NT2/D1 (cell line): ENCODE measurements at regions not wholly inside any gene's neighbourhood (a gene's known extent, or its start where the extent isn't known, plus 50 kb on each side); places are given as distances from the start of the nearest gene placed in this dataset.

Experiments
- DNase-seq: peaks from one replicate; pipeline ENCODE4 v3.0.0-alpha.2; 2011; ENCODE audit warnings: low read depth, low spot score
- H3K27me3 ChIP-seq: 2 replicates; pipeline ENCODE4 v1.6.0; 2011; ENCODE audit warnings: mild to moderate bottlenecking; ENCODE audit not compliant: insufficient read length, insufficient read depth
- H3K36me3 ChIP-seq: 2 replicates; pipeline ENCODE4 v1.6.1; 2011; ENCODE audit warnings: mild to moderate bottlenecking, low read length, mixed read lengths; ENCODE audit not compliant: insufficient read depth, insufficient read length
- H3K4me1 ChIP-seq: 2 replicates; pipeline ENCODE4 v1.5.1; 2011; ENCODE audit not compliant: insufficient read depth, insufficient read length
- H3K4me3 ChIP-seq: 2 replicates; pipeline ENCODE4 v1.5.1; 2011; ENCODE audit warnings: low read depth; ENCODE audit not compliant: insufficient read length
- H3K9ac ChIP-seq: 2 replicates; pipeline ENCODE4 v1.6.0; 2011; ENCODE audit warnings: low read depth; ENCODE audit not compliant: insufficient read length
- H3K9me3 ChIP-seq: 2 replicates; pipeline ENCODE4 v1.5.1; 2011; ENCODE audit warnings: mild to moderate bottlenecking, low read length; ENCODE audit not compliant: insufficient read depth
- SUZ12 ChIP-seq: IDR thresholded peaks from 2 replicates; pipeline ENCODE4 v1.6.1; 2011; ENCODE audit not compliant: insufficient read length, insufficient read depth; ENCODE audit errors: extremely low read depth
- YY1 ChIP-seq: IDR thresholded peaks from 2 replicates; pipeline ENCODE4 v1.6.1; 2011; ENCODE audit not compliant: insufficient read length, insufficient read depth
- ZNF274 ChIP-seq: IDR thresholded peaks from 2 replicates; pipeline ENCODE4 v1.6.1; 2011; ENCODE audit warnings: mild to moderate bottlenecking, low read depth, low read length

DNA sequence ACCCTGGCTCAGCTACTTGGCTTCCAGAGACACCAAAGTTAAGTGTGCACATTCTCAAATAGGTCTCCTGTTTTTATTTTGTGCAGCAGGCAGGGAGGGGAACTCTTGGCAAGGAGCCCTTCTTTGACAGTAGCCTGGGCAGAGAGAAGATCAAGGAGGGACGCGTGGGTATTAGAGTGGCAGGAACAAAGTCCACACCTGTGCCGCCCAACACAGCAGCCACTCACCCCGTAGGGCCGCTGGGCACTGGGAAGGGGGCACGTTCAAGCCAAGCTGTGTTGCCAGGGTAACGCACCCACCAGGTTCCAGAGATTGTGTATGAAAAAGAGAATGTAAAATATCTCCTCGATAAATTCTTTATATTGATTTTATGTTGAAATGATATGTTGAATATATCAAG lies 229.3 kb upstream of the AGAP1 start:
- no peak overlapping the region for H3K4me3 ChIP-seq
- H3K27me3 ChIP-seq = peaks cover 2% of the 10 kb centered on the region
- H3K36me3 ChIP-seq = no peaks in the 10 kb centered on the region
- no peak overlapping the region for H3K9ac ChIP-seq
- TF ChIP-seq SUZ12 (no peak), YY1 (no peak), ZNF274 (no peak)
- peaks cover 2% of the 10 kb centered on the region for H3K4me1 ChIP-seq
- no peaks in the 10 kb centered on the region for H3K9me3 ChIP-seq
- no peak for DNase-seq

DNA sequence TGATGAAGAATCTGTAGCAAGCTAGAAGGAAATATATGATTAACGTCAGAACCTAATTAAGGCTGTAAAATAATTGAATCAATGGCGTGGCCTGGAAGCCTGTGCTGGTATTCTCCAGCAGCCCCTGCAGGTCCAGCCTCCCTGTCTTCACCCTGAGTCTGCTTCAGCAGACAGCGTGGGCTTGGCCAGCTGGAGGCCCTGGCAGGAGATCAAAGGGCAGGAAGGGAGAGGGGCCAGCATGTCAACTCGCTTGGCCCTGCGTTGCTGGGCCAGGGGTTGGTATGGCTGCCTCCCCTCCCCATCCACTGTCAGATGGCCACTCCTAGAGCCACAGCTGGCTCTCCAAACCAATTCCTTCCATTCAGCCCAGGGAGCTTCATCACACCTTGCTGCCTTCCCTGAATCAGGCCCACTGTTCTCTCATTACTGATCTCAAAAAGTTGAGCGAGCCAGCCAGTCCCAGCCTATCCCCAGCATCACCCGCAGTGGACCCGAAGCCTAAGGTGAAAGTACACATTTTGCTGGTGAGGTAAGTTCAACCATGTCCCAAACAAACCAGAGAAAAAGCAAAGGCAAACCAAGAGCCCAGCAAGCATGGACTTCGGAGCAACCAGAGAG lies 228.4 kb upstream of the AGAP1 start:
- Histone ChIP-seq H3K36me3 (no peaks in the 10 kb centered on the region), H3K27me3 (peaks cover 2% of the 10 kb centered on the region), H3K4me1 (peaks cover 2% of the 10 kb centered on the region), H3K9ac (no peak overlapping the region), H3K9me3 (no peaks in the 10 kb centered on the region), H3K4me3 (no peak overlapping the region)
- DNase-seq = no peak
- no peak for TF ChIP-seq SUZ12
- TF ChIP-seq YY1 = no peak
- no peak for TF ChIP-seq ZNF274

DNA sequence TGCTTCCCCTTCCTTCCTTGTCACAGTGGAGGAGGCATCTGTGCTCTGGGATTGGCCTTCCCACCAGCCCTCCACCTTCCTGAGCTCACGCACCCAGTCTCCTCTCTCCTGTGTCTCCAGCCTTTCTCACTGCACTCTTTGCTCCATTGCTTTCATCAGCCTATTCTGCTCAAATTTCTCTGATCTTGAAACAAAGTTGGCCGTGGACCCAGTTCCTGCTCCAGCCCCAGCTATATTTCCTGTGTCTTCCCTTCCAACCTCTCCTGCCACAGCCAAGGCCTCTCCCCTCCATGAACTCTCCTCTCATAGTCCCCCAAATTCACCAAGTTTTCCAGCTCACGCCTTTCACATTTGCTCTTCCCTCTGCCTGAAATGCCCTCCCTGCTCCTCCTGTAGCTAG lies 226.6 kb upstream of the AGAP1 start:
- TF ChIP-seq YY1 (no peak), SUZ12 (no peak), ZNF274 (no peak)
- H3K9ac ChIP-seq = no peak overlapping the region
- H3K36me3 ChIP-seq = no peaks in the 10 kb centered on the region
- peaks cover 2% of the 10 kb centered on the region for H3K27me3 ChIP-seq
- H3K9me3 ChIP-seq = no peaks in the 10 kb centered on the region
- DNase-seq = no peak
- no peak overlapping the region for H3K4me3 ChIP-seq
- peaks cover 2% of the 10 kb centered on the region for H3K4me1 ChIP-seq

DNA sequence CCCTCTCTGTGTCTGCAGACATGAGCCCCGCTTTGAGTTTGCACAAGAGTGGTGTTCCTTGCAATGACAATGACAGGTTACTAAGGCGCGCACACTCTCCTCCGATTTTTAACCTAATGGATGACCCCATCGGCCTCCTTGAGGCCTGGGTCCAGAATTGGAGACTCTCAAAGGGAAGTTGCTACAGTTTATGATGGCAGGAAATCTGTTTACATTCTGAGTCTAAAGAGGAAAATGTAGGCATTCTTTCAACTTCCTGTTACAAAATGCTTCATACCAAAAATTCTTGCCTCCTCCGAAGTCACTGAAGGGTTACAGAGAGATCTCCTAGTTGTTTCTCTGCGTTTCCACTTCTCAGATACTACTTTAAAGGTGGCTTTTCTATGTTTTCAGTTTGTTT lies 225.3 kb upstream of the AGAP1 start:
- TF ChIP-seq SUZ12 = no peak
- no peak for TF ChIP-seq ZNF274
- no peak for TF ChIP-seq YY1
- Histone ChIP-seq H3K36me3 (no peaks in the 10 kb centered on the region), H3K9me3 (no peaks in the 10 kb centered on the region), H3K4me1 (no peaks in the 10 kb centered on the region), H3K9ac (no peak overlapping the region), H3K27me3 (peaks cover 2% of the 10 kb centered on the region), H3K4me3 (no peak overlapping the region)
- DNase-seq = no peak

DNA sequence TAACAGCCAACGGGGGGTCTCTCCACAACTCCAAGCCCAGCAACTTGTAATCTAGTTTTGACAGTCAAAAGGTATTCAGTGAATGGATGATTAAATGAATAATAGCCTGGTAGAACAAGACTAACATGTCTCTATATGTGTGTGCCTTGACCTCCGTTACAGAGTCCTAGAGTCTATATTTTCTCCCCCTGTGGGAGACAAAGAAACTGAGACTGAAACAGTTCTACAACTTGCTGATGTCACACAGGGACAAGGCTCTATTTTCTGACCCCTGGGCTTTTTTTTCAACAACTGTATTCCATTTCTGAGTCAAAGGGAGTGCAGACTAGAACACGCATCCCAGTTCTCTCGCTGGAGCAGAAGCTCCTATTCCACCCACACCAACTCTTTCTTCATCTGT lies 223.6 kb upstream of the AGAP1 start:
- no peak overlapping the region for H3K4me3 ChIP-seq
- no peak overlapping the region for H3K9ac ChIP-seq

DNA sequence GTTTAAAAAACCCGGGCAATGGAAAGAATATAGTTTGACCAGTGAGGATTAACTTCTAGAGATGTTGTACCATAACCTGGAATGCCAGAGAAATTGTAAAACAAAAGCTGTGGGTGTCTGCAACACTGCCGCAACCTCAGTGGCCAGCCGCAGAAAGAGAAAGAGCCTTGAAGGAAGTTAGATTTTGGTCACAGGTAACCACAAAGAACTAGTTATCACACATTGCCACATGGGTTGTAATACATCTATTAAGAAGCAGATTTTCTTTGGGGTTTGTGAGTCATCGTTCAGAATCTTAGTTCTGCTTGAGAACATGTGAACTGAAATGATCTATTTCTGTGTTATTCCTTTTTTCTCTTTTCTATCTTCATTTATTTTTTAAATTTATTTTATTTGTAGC lies 222.9 kb upstream of the AGAP1 start:
- Histone ChIP-seq H3K36me3 (no peaks in the 10 kb centered on the region), H3K9me3 (no peaks in the 10 kb centered on the region), H3K4me1 (no peaks in the 10 kb centered on the region), H3K27me3 (peaks cover 2% of the 10 kb centered on the region), H3K4me3 (no peak overlapping the region), H3K9ac (no peak overlapping the region)
- TF ChIP-seq ZNF274 (no peak), SUZ12 (no peak), YY1 (no peak)
- no peak for DNase-seq

More for the DNA sequence above, 223.6 kb upstream of the AGAP1 start:
- no peaks in the 10 kb centered on the region for H3K4me1 ChIP-seq
- no peaks in the 10 kb centered on the region for H3K36me3 ChIP-seq
- H3K9me3 ChIP-seq = no peaks in the 10 kb centered on the region
- DNase-seq = no peak
- no peak for TF ChIP-seq YY1
- no peak for TF ChIP-seq SUZ12
- TF ChIP-seq ZNF274 = no peak
- H3K27me3 ChIP-seq = peaks cover 2% of the 10 kb centered on the region

DNA sequence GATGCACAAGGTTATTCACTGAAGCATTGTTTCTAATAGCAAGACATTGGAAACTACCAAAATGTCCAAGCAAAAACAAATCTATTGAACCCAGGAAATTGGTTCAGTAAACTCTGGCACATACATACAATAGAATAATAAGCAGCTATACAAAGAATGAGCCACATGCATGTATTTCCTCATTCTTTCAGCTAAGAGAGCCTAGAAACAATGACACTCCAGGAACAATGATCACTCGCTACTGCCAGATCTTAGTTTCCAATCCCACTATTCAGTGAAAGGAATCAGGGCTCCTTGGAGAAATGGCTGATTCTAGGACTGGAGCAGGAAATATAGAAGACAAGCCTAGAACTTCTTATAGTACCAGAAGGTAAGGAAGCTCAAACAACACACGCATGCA lies 221.9 kb upstream of the AGAP1 start:
- H3K4me1 ChIP-seq = no peaks in the 10 kb centered on the region
- H3K36me3 ChIP-seq = no peaks in the 10 kb centered on the region
- no peaks in the 10 kb centered on the region for H3K27me3 ChIP-seq
- no peaks in the 10 kb centered on the region for H3K9me3 ChIP-seq
- no peak overlapping the region for H3K9ac ChIP-seq
- no peak overlapping the region for H3K4me3 ChIP-seq
- TF ChIP-seq YY1 (no peak), SUZ12 (no peak), ZNF274 (no peak)
- DNase-seq = no peak

DNA sequence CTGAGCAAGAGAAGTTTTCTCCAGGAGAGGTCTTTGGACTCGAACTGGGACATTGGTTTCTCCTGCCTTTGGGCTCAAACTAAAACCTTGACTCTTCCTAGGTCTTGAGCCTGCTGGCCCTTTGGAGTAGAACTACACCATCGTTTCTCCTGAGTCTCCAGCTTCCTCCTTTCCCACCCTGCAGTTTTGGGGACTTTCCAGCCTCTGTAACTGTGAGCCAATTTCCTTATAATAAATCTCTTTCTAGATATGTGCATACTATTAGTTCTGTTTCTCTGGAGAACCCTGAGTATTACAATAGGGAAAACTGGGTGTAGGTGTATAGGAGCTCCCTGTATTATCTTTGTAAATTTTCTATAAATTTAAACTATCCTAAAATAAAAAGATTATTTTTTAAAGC lies 219.8 kb upstream of the AGAP1 start:
- Histone ChIP-seq H3K4me1 (no peaks in the 10 kb centered on the region), H3K4me3 (no peak overlapping the region), H3K9ac (no peak overlapping the region), H3K9me3 (no peaks in the 10 kb centered on the region), H3K36me3 (no peaks in the 10 kb centered on the region), H3K27me3 (no peaks in the 10 kb centered on the region)
- DNase-seq = no peak
- TF ChIP-seq YY1 (no peak), ZNF274 (no peak), SUZ12 (no peak)
